Naive thymus-derived CD4-positive, alpha-beta T cell (primary cell): ENCODE measurements at regions not wholly inside any gene's neighbourhood (a gene's known extent, or its start where the extent isn't known, plus 50 kb on each side); places are given as distances from the start of the nearest gene placed in this dataset.

Experiments
- ATAC-seq: fragments of 150-1000 bp; cut with Tn5 transposase; 2 replicates; pipeline ENCODE4 v1.10.0; 2021; ENCODE audit warnings: mild to moderate bottlenecking, moderate library complexity
- CTCF ChIA-PET: fragments of 350-600 bp; sonication (Branson Sonifier 250); formaldehyde crosslinking; loops from one replicate; lab custom pipeline; 2021; ENCODE audit warnings: antibody characterized with exemption; lab: Charles Lee
- POLR2A ChIA-PET: fragments of 350-600 bp; sonication (Branson Sonifier 250); formaldehyde crosslinking; loops from one replicate; lab custom pipeline; 2021; ENCODE audit warnings: antibody characterized with exemption, inconsistent platforms; lab: Charles Lee
- DNase-seq, 9 donors: peaks; one replicate each; pipeline versions ENCODE4 v3.0.0 to v3.0.0-alpha.2; 2020 to 2022; ENCODE audit warnings: mixed read lengths in 1 of 9
- H3K27ac ChIP-seq: one replicate; pipeline ENCODE4 v1.7.0; 2013; ENCODE audit warnings: mild to moderate bottlenecking, low read depth, low read length, moderate library complexity
- H3K27me3 ChIP-seq, 2 donors: one replicate each; pipeline ENCODE4 v1.7.0; 2013; ENCODE audit warnings: low read length in 2 of 2, mild to moderate bottlenecking in 2 of 2, moderate library complexity in 2 of 2; ENCODE audit not compliant: control insufficient read depth in 2 of 2, insufficient read depth in 2 of 2
- H3K36me3 ChIP-seq, 3 experiments: 1 replicate in 2 of 3; 2 replicates in 1 of 3; pipeline ENCODE4 v1.7.0; 2013; ENCODE audit warnings: low read length in 3 of 3, mild to moderate bottlenecking in 3 of 3, moderate library complexity in 1 of 3; ENCODE audit not compliant: insufficient read depth in 3 of 3, control insufficient read depth in 2 of 3
- H3K4me1 ChIP-seq, 2 donors: one replicate each; pipeline ENCODE4 v1.7.0; 2013; ENCODE audit warnings: low read length in 2 of 2, mild to moderate bottlenecking in 2 of 2, moderate library complexity in 1 of 2; ENCODE audit not compliant: control insufficient read depth in 2 of 2, insufficient read depth in 2 of 2
- H3K4me3 ChIP-seq: 2 replicates; pipeline ENCODE4 v1.7.0; 2013; ENCODE audit warnings: mild to moderate bottlenecking, low read length
- H3K9me3 ChIP-seq, 3 experiments: 1 replicate in 2 of 3; 2 replicates in 1 of 3; pipeline ENCODE4 v1.7.0; 2013; ENCODE audit warnings: low read length in 3 of 3; ENCODE audit not compliant: control insufficient read depth in 2 of 3
- H3K27ac Mint-ChIP-seq, 9 donors: one replicate each; pipeline ENCODE4 v1.8.0; 2020 to 2022; ENCODE audit warnings: mixed read lengths in 9 of 9, mild to moderate bottlenecking in 8 of 9, moderate library complexity in 5 of 9, inconsistent platforms in 2 of 9
- H3K27me3 Mint-ChIP-seq, 5 donors: one replicate each; pipeline ENCODE4 v1.8.0; 2021 to 2022; ENCODE audit warnings: mixed read lengths in 5 of 5, mild to moderate bottlenecking in 1 of 5
- H3K36me3 Mint-ChIP-seq, 5 donors: one replicate each; pipeline ENCODE4 v1.8.0; 2020 to 2022; ENCODE audit warnings: mixed read lengths in 5 of 5, mild to moderate bottlenecking in 3 of 5, inconsistent platforms in 1 of 5
- H3K4me1 Mint-ChIP-seq, 7 donors: one replicate each; pipeline ENCODE4 v1.8.0; 2020 to 2022; ENCODE audit warnings: mixed read lengths in 7 of 7, mild to moderate bottlenecking in 3 of 7, inconsistent platforms in 1 of 7
- H3K4me3 Mint-ChIP-seq, 10 donors: one replicate each; pipeline ENCODE4 v1.8.0; 2020 to 2022; ENCODE audit warnings: mild to moderate bottlenecking in 10 of 10, mixed read lengths in 10 of 10, moderate library complexity in 6 of 10, inconsistent platforms in 2 of 10
- H3K9me3 Mint-ChIP-seq, 11 donors: one replicate each; pipeline ENCODE4 v1.8.0; 2020 to 2022; ENCODE audit warnings: mixed read lengths in 11 of 11, mild to moderate bottlenecking in 4 of 11, inconsistent platforms in 1 of 11, moderate library complexity in 1 of 11
- intact Hi-C, 2 donors: fragments of 100-400 bp; cut with micrococcal nuclease; formaldehyde crosslinking; loops; one replicate each; pipeline ENCODE4 v1.15.1; 2023

DNA sequence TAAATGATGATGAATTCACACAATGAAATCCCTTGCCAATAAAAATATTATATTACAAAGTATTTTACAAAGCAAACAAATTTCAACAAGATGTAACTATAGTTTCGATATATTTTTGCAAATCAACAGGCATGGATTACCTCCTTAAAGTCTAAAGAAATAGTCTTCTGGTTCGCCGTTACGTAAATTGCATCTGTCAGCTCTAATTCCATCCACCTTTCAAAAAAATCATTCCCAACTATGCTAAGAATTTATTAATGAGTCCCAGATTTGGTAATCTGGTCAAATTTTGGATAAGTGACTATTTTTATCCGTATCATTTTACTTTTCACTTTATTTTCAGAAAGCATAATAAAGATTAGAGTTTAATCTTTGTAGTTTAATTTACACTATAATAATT, 1984.9 kb downstream of the EFNA5 start:
- no peak for DNase-seq

GRCh38 chr5:105684799-105685198, 1985.9 kb downstream of the EFNA5 start:
- ChIA-PET POLR2A (no interaction called here), CTCF (no interaction called here)
- H3K4me3 ChIP-seq, result no peak overlapping the region
- H3K27me3 Mint-ChIP-seq, result no peaks in the 10 kb centered on the region
- H3K4me1 ChIP-seq, result no peaks in the 10 kb centered on the region
- H3K9me3 Mint-ChIP-seq, result peaks cover 0 to 14% (median 2%) of the 10 kb centered on the region in 11 donors
- DNase-seq (no peak), ATAC-seq (no peak)
- H3K4me3 Mint-ChIP-seq, result no peak overlapping the region
- intact Hi-C loops, result no loop called here
- no peaks in the 10 kb centered on the region for H3K9me3 ChIP-seq
- no peaks in the 10 kb centered on the region for H3K4me1 Mint-ChIP-seq
- H3K36me3 Mint-ChIP-seq, result no peaks in the 10 kb centered on the region
- no peaks in the 10 kb centered on the region for H3K36me3 ChIP-seq
- H3K27me3 ChIP-seq, result no peaks in the 10 kb centered on the region
- H3K27ac ChIP-seq, result no peak overlapping the region
- H3K27ac Mint-ChIP-seq, result no peak overlapping the region

More for the DNA sequence above, 1984.9 kb downstream of the EFNA5 start:
- no peaks in the 10 kb centered on the region for H3K27me3 Mint-ChIP-seq
- ChIA-PET CTCF (no interaction called here), POLR2A (no interaction called here)
- ATAC-seq, result no peak
- H3K4me1 Mint-ChIP-seq, result no peaks in the 10 kb centered on the region
- H3K9me3 ChIP-seq, result no peaks in the 10 kb centered on the region
- H3K27ac Mint-ChIP-seq, result no peak overlapping the region
- intact Hi-C loops, result no loop called here
- no peak overlapping the region for H3K27ac ChIP-seq
- H3K4me3 Mint-ChIP-seq, result no peak overlapping the region
- peaks cover 0 to 8% (median 2%) of the 10 kb centered on the region in 11 donors for H3K9me3 Mint-ChIP-seq
- no peaks in the 10 kb centered on the region for H3K36me3 Mint-ChIP-seq
- no peaks in the 10 kb centered on the region for H3K36me3 ChIP-seq
- no peaks in the 10 kb centered on the region for H3K4me1 ChIP-seq
- H3K4me3 ChIP-seq, result no peak overlapping the region
- H3K27me3 ChIP-seq, result no peaks in the 10 kb centered on the region

GRCh38 chr5:105680858-105681475, 1989.8 kb downstream of the EFNA5 start:
- ChIA-PET POLR2A (no interaction called here), CTCF (no interaction called here)
- Histone ChIP-seq H3K4me3 (no peak overlapping the region), H3K27ac (no peak overlapping the region), H3K36me3 (no peaks in the 10 kb centered on the region), H3K4me1 (no peaks in the 10 kb centered on the region), H3K27me3 (no peaks in the 10 kb centered on the region), H3K9me3 (no peaks in the 10 kb centered on the region)
- H3K9me3 Mint-ChIP-seq, result peaks cover 0 to 11% (median 2%) of the 10 kb centered on the region in 11 donors
- DNase-seq (no peak), ATAC-seq (no peak)
- intact Hi-C loops, result no loop called here
- no peaks in the 10 kb centered on the region for H3K27me3 Mint-ChIP-seq
- no peak overlapping the region for H3K4me3 Mint-ChIP-seq
- H3K4me1 Mint-ChIP-seq, result no peaks in the 10 kb centered on the region
- H3K36me3 Mint-ChIP-seq, result no peaks in the 10 kb centered on the region
- H3K27ac Mint-ChIP-seq, result no peak overlapping the region

- no peaks in the 10 kb centered on the region for H3K36me3 Mint-ChIP-seq
- H3K4me1 Mint-ChIP-seq, result no peaks in the 10 kb centered on the region
- no peak overlapping the region for H3K4me3 ChIP-seq
- peaks cover 0 to 14% (median 0%) of the 10 kb centered on the region in 11 donors for H3K9me3 Mint-ChIP-seq
- CTCF ChIA-PET, result no interaction called here
- DNase-seq (no peak), ATAC-seq (no peak)
- H3K27ac ChIP-seq, result no peak overlapping the region
- no peaks in the 10 kb centered on the region for H3K27me3 Mint-ChIP-seq
- no peaks in the 10 kb centered on the region for H3K4me1 ChIP-seq
- no peaks in the 10 kb centered on the region for H3K9me3 ChIP-seq
- no peaks in the 10 kb centered on the region for H3K36me3 ChIP-seq
- intact Hi-C loops, result no loop called here
- no peaks in the 10 kb centered on the region for H3K27me3 ChIP-seq
- no peak overlapping the region for H3K4me3 Mint-ChIP-seq
- POLR2A ChIA-PET, result no interaction called here
- no peak overlapping the region for H3K27ac Mint-ChIP-seq
Observed at GRCh38 chr5:105677291-105677690, 1993.4 kb downstream of the EFNA5 start.

GRCh38 chr5:105670596-105670995, 2000.1 kb downstream of the EFNA5 start:
- no peaks in the 10 kb centered on the region for H3K4me1 Mint-ChIP-seq
- H3K4me1 ChIP-seq, result no peaks in the 10 kb centered on the region
- H3K9me3 Mint-ChIP-seq, result peaks cover 2 to 38% (median 12%) of the 10 kb centered on the region in 11 donors
- no peak overlapping the region for H3K27ac ChIP-seq
- no peaks in the 10 kb centered on the region for H3K36me3 Mint-ChIP-seq
- DNase-seq (no peak), ATAC-seq (no peak)
- H3K27me3 ChIP-seq, result no peaks in the 10 kb centered on the region
- no peak overlapping the region for H3K27ac Mint-ChIP-seq
- no peak overlapping the region for H3K4me3 ChIP-seq
- no peaks in the 10 kb centered on the region for H3K36me3 ChIP-seq
- ChIA-PET POLR2A (no interaction called here), CTCF (no interaction called here)
- no peaks in the 10 kb centered on the region for H3K9me3 ChIP-seq
- H3K4me3 Mint-ChIP-seq, result no peak overlapping the region
- no peaks in the 10 kb centered on the region for H3K27me3 Mint-ChIP-seq
- intact Hi-C loops, result no loop called here

DNA sequence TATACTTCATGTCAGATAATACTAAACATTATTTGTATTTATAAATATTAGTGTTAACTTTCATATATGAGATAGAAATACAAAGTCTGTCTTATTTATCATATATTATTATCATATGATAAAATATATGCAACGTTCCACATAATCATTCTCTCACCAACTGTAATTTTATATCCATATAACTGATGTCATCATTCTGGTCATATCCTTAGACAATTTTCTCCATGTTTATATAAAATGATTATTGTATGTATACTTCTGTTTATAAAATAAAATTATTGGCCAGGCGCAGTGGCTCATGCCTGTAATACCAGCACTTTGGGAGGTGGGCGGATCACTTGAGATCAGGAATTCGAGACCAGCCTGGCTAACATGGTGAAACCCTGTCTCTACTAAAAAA, 2007.1 kb downstream of the EFNA5 start:
- H3K4me3 ChIP-seq, result no peak overlapping the region
- H3K36me3 ChIP-seq, result no peaks in the 10 kb centered on the region
- H3K27ac ChIP-seq, result no peak overlapping the region
- no peaks in the 10 kb centered on the region for H3K4me1 ChIP-seq
- ChIA-PET CTCF (no interaction called here), POLR2A (no interaction called here)
- no peak overlapping the region for H3K27ac Mint-ChIP-seq
- H3K4me1 Mint-ChIP-seq, result no peaks in the 10 kb centered on the region
- no peaks in the 10 kb centered on the region for H3K27me3 Mint-ChIP-seq
- peaks cover 0 to 30% (median 6%) of the 10 kb centered on the region in 11 donors for H3K9me3 Mint-ChIP-seq
- intact Hi-C loops, result no loop called here
- DNase-seq, result no peak
- no peak overlapping the region for H3K4me3 Mint-ChIP-seq
- no peaks in the 10 kb centered on the region for H3K36me3 Mint-ChIP-seq
- H3K9me3 ChIP-seq, result no peaks in the 10 kb centered on the region
- no peak for ATAC-seq
- no peaks in the 10 kb centered on the region for H3K27me3 ChIP-seq

DNA sequence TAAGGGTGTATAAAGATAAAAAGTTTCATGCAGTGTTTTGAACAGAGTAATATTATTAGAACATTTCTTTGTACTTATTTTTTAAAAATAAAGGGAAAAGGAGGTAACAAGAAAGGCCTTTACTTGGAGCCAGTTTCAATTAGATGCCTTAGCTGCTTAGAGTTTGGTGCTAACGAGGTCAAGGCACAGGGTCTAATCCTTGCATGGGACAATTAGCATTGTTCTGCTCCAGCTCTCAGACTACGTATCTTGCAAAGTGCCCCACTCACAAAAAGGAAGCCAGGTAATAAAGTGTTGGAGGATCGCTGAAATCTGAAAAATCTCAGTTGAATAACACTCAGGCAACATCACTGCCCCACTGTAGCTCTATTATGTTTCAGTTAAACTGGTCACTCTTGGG, 2011.3 kb downstream of the EFNA5 start:
- H3K27ac ChIP-seq, result no peak overlapping the region
- no peaks in the 10 kb centered on the region for H3K36me3 Mint-ChIP-seq
- H3K27me3 ChIP-seq, result no peaks in the 10 kb centered on the region
- no peak overlapping the region for H3K4me3 Mint-ChIP-seq
- ATAC-seq, result no peak
- no peak overlapping the region for H3K4me3 ChIP-seq
- no peak overlapping the region for H3K27ac Mint-ChIP-seq
- no peaks in the 10 kb centered on the region for H3K36me3 ChIP-seq
- POLR2A ChIA-PET, result no interaction called here
- no peaks in the 10 kb centered on the region for H3K4me1 Mint-ChIP-seq
- CTCF ChIA-PET, result no interaction called here
- DNase-seq, result no peak
- H3K27me3 Mint-ChIP-seq, result no peaks in the 10 kb centered on the region
- H3K9me3 Mint-ChIP-seq, result peaks cover 0 to 4% (median 0%) of the 10 kb centered on the region in 11 donors
- intact Hi-C loops, result no loop called here
- H3K4me1 ChIP-seq, result no peaks in the 10 kb centered on the region
- no peaks in the 10 kb centered on the region for H3K9me3 ChIP-seq
